Keratinocyte (primary cell): ENCODE measurements at regions not wholly inside any gene's neighbourhood (a gene's known extent, or its start where the extent isn't known, plus 50 kb on each side); places are given as distances from the start of the nearest gene placed in this dataset.

ENCODE experiments used
- DNase-seq: peaks from one replicate; pipeline ENCODE4 v3.0.0-alpha.2; 2011; ENCODE audit warnings: low read depth, missing footprints, low spot score
- FAIRE-seq: peaks from 2 replicates; lab custom pipeline; 2011; peaks lifted over from hg19 to GRCh38; lab: Jason Lieb, UNC
- H2AFZ ChIP-seq: 2 replicates; pipeline ENCODE4 v1.6.0; 2012; ENCODE audit warnings: low read length, control low read depth, inconsistent platforms; ENCODE audit not compliant: control insufficient read depth
- H3K27ac ChIP-seq: 2 replicates; pipeline ENCODE4 v1.5.1; 2011; ENCODE audit warnings: low read length; ENCODE audit not compliant: control insufficient read depth, insufficient read depth
- H3K27me3 ChIP-seq: 3 replicates; pipeline ENCODE4 v1.6.0; 2011; ENCODE audit warnings: low read length; ENCODE audit not compliant: control insufficient read depth, insufficient read depth; ENCODE audit errors: extremely low read depth
- H3K36me3 ChIP-seq, 2 experiments: 2 replicates in 1 of 2; 3 replicates in 1 of 2; pipeline ENCODE4 v1.5.1; 2011; ENCODE audit warnings: low read length in 2 of 2, mild to moderate bottlenecking in 1 of 2; ENCODE audit not compliant: control insufficient read depth in 2 of 2, insufficient read depth in 2 of 2; ENCODE audit errors: extremely low read depth in 1 of 2
- H3K4me1 ChIP-seq: 3 replicates; pipeline ENCODE4 v1.5.1; 2011; ENCODE audit warnings: low read length; ENCODE audit not compliant: control insufficient read depth, insufficient read depth; ENCODE audit errors: extremely low read depth
- H3K4me2 ChIP-seq: 3 replicates; pipeline ENCODE4 v1.6.0; 2011; ENCODE audit warnings: low read depth, low read length; ENCODE audit not compliant: control insufficient read depth, insufficient read depth; ENCODE audit errors: extremely low read depth
- H3K4me3 ChIP-seq, 3 experiments: fragments of 200-600 bp in 1 of 3; sonication (generic) in 1 of 3; 2 replicates in 2 of 3; 3 replicates in 1 of 3; pipeline ENCODE4 v1.5.1; 2011 to 2016; ENCODE audit warnings: low read length in 3 of 3, mild to moderate bottlenecking in 3 of 3, control low read depth in 2 of 3, inconsistent platforms in 1 of 3, low read depth in 1 of 3, mixed read lengths in 1 of 3, mixed run types in 1 of 3, moderate library complexity in 1 of 3; ENCODE audit not compliant: control insufficient read depth in 2 of 3, insufficient read depth in 2 of 3; ENCODE audit errors: extremely low read depth in 1 of 3
- H3K79me2 ChIP-seq: 2 replicates; pipeline ENCODE4 v1.6.0; 2012; ENCODE audit warnings: low read length; ENCODE audit not compliant: control insufficient read depth, insufficient read depth
- H3K9ac ChIP-seq: 3 replicates; pipeline ENCODE4 v1.6.0; 2011; ENCODE audit warnings: low read length; ENCODE audit not compliant: control insufficient read depth, insufficient read depth; ENCODE audit errors: extremely low read depth
- H3K9me1 ChIP-seq: 3 replicates; pipeline ENCODE4 v1.6.0; 2011; ENCODE audit warnings: low read length; ENCODE audit not compliant: control insufficient read depth, insufficient read depth; ENCODE audit errors: extremely low read depth
- H3K9me3 ChIP-seq: 2 replicates; pipeline ENCODE4 v1.5.1; 2012; ENCODE audit warnings: low read depth, low read length; ENCODE audit not compliant: control insufficient read depth
- H4K20me1 ChIP-seq: 3 replicates; pipeline ENCODE4 v1.6.0; 2011; ENCODE audit warnings: low read length; ENCODE audit not compliant: control insufficient read depth, insufficient read depth; ENCODE audit errors: extremely low read depth
- CTCF ChIP-seq, 3 experiments: IDR thresholded peaks in 1 of 3; conservative IDR thresholded peaks in 1 of 3; optimal IDR thresholded peaks in 1 of 3; 2 replicates in 2 of 3; 3 replicates in 1 of 3; pipeline versions ENCODE3 to v1.5.1; 2011; ENCODE audit warnings: low read length in 3 of 3, mild to moderate bottlenecking in 3 of 3, moderate library complexity in 2 of 3, control low read depth in 1 of 3, inconsistent platforms in 1 of 3; ENCODE audit not compliant: insufficient read depth in 2 of 3; ENCODE audit errors: extremely low read depth in 1 of 3
- EZH2 ChIP-seq: IDR thresholded peaks from one replicate; pipeline ENCODE4 v1.6.1; 2012; ENCODE audit warnings: inconsistent platforms, mild to moderate bottlenecking, low read length, moderate library complexity
- dilution Hi-C: fragments of 300-500 bp; cut with MboI; formaldehyde crosslinking; loops from one replicate; pipeline ENCODE4 v1.7.0; 2020; ENCODE audit warnings: low sequenced_read_pairs; ENCODE audit not compliant: extremely low pct_ligation_motif_present

- DNase-seq: no peak
- Histone ChIP-seq H4K20me1 (no peaks in the 10 kb centered on the region), H3K4me3 (no peak overlapping the region), H3K9me1 (no peaks in the 10 kb centered on the region), H3K4me1 (no peaks in the 10 kb centered on the region), H3K9me3 (no peaks in the 10 kb centered on the region), H3K27ac (no peak overlapping the region), H3K9ac (no peak overlapping the region), H2AFZ (no peak overlapping the region), H3K27me3 (no peaks in the 10 kb centered on the region), H3K4me2 (no peak overlapping the region), H3K79me2 (no peaks in the 10 kb centered on the region), H3K36me3 (no peaks in the 10 kb centered on the region)
- dilution Hi-C loops: no loop called here
- no peak for TF ChIP-seq EZH2
- no peak for TF ChIP-seq CTCF (optimal IDR thresholded peaks at IDR 0.05 in 1 of 3, IDR thresholded peaks at IDR 0.05 in 1 of 3, conservative IDR thresholded peaks at IDR 0.05 in 1 of 3; ENCODE audit: extremely low read depth in 1 of 3, insufficient read depth in 2 of 3, low read length in 3 of 3)
- FAIRE-seq: no peak
Measured at GRCh38 chr12:70176290-70176689, 66.9 kb upstream of the CNOT2 start.

GRCh38 chr12:70177631-70178030 lies 65.6 kb upstream of the CNOT2 start:
- FAIRE-seq (no peak), DNase-seq (no peak)
- H2AFZ ChIP-seq: no peak overlapping the region
- no peak overlapping the region for H3K9ac ChIP-seq
- H3K27me3 ChIP-seq: no peaks in the 10 kb centered on the region
- dilution Hi-C loops: no loop called here
- TF ChIP-seq CTCF (optimal IDR thresholded peaks at IDR 0.05 in 1 of 3, IDR thresholded peaks at IDR 0.05 in 1 of 3, conservative IDR thresholded peaks at IDR 0.05 in 1 of 3; ENCODE audit: extremely low read depth in 1 of 3, insufficient read depth in 2 of 3, low read length in 3 of 3) (no peak), EZH2 (no peak)
- no peak overlapping the region for H3K27ac ChIP-seq
- H3K4me3 ChIP-seq: no peak overlapping the region
- H3K4me1 ChIP-seq: no peaks in the 10 kb centered on the region
- H3K9me1 ChIP-seq: no peaks in the 10 kb centered on the region
- H3K4me2 ChIP-seq: no peak overlapping the region
- no peaks in the 10 kb centered on the region for H3K9me3 ChIP-seq
- H4K20me1 ChIP-seq: no peaks in the 10 kb centered on the region
- no peaks in the 10 kb centered on the region for H3K79me2 ChIP-seq
- no peaks in the 10 kb centered on the region for H3K36me3 ChIP-seq
